ENCODE measurements at regions not wholly inside any gene's neighbourhood (a gene's known extent, or its start where the extent isn't known, plus 50 kb on each side); places are given as distances from the start of the nearest gene placed in this dataset.

GRCh38 chr6:4303638-4304037 is 168.3 kb upstream of the ECI2 start:
- Histone ChIP-seq H3K4ac (ENCODE audit: low read length) (no peak overlapping the region), H3K36me3 (replicated peaks in 1 of 2; ENCODE audit: control insufficient read depth in 2 of 2, insufficient read depth in 2 of 2, low read length in 2 of 2) (no peaks in the 10 kb centered on the region), H3K23ac (ENCODE audit: low read depth, low read length, poor library complexity) (no peak overlapping the region), H2BK120ac (ENCODE audit: low read depth, low read length) (no peak overlapping the region), H3K14ac (ENCODE audit: low read length) (no peak overlapping the region), H3K79me1 (ENCODE audit: low read depth, low read length) (no peaks in the 10 kb centered on the region), H3K9me3 (replicated peaks in 1 of 2; ENCODE audit: control insufficient read depth in 2 of 2, insufficient read depth in 1 of 2, low read depth in 1 of 2, low read length in 2 of 2) (no peaks in the 10 kb centered on the region), H3K9ac (ENCODE audit: low read depth, low read length, poor library complexity) (no peak overlapping the region), H3K18ac (ENCODE audit: low read length) (no peak overlapping the region), H4K91ac (ENCODE audit: low read depth, low read length, poor library complexity) (no peak overlapping the region), H3K4me1 (ENCODE audit: control insufficient read depth in 2 of 2, insufficient read depth in 1 of 2, low read depth in 1 of 2, low read length in 2 of 2) (no peaks in the 10 kb centered on the region), H2AK5ac (ENCODE audit: low read depth, low read length) (no peak overlapping the region), H3K27me3 (ENCODE audit: control insufficient read depth in 3 of 3, insufficient read depth in 3 of 3, low read depth in 1 of 3, low read length in 3 of 3) (no peaks in the 10 kb centered on the region), H4K8ac (ENCODE audit: low read depth, low read length) (no peak overlapping the region), H2BK15ac (ENCODE audit: low read length) (no peak overlapping the region), H2BK12ac (ENCODE audit: low read length) (no peak overlapping the region), H2AFZ (ENCODE audit: low read length) (no peak overlapping the region), H3K4me3 (ENCODE audit: low read length in 2 of 2) (no peak overlapping the region), H3K27ac (replicated peaks; ENCODE audit: low read length) (no peak overlapping the region), H2BK5ac (ENCODE audit: low read length) (no peak overlapping the region), H3K4me2 (ENCODE audit: insufficient read depth, low read length, poor library complexity, severe bottlenecking) (no peak overlapping the region)
- no CpG with 5 or more reads among the region's 1 CpG for WGBS, 2 donors (ENCODE audit: extremely low coverage in 2 of 2, insufficient read length in 2 of 2, insufficient replicate concordance in 1 of 2)
- DNase-seq (ENCODE audit: low spot score): no peak

- no peak overlapping the region for H2BK12ac ChIP-seq (ENCODE audit: low read length)
- no peak overlapping the region for H2AFZ ChIP-seq (ENCODE audit: low read length)
- H3K14ac ChIP-seq (ENCODE audit: low read length): no peak overlapping the region
- no peak overlapping the region for H2BK15ac ChIP-seq (ENCODE audit: low read length)
- H2BK5ac ChIP-seq (ENCODE audit: low read length): no peak overlapping the region
- no peak overlapping the region for H3K4me3 ChIP-seq (ENCODE audit: low read length in 2 of 2)
- no peaks in the 10 kb centered on the region for H3K36me3 ChIP-seq (replicated peaks in 1 of 2; ENCODE audit: control insufficient read depth in 2 of 2, insufficient read depth in 2 of 2, low read length in 2 of 2)
- no peak overlapping the region for H3K27ac ChIP-seq (replicated peaks; ENCODE audit: low read length)
- no peaks in the 10 kb centered on the region for H3K4me1 ChIP-seq (ENCODE audit: control insufficient read depth in 2 of 2, insufficient read depth in 1 of 2, low read depth in 1 of 2, low read length in 2 of 2)
- H3K9ac ChIP-seq (ENCODE audit: low read depth, low read length, poor library complexity): no peak overlapping the region
- no peak overlapping the region for H4K8ac ChIP-seq (ENCODE audit: low read depth, low read length)
- no peak overlapping the region for H3K4ac ChIP-seq (ENCODE audit: low read length)
- peaks cover 3% of the 10 kb centered on the region in 2 donors for H3K9me3 ChIP-seq (replicated peaks in 1 of 2; ENCODE audit: control insufficient read depth in 2 of 2, insufficient read depth in 1 of 2, low read depth in 1 of 2, low read length in 2 of 2)
- no CpG with 5 or more reads among the region's 2 CpGs for WGBS, 2 donors (ENCODE audit: extremely low coverage in 2 of 2, insufficient read length in 2 of 2, insufficient replicate concordance in 1 of 2)
- no peak overlapping the region for H2AK5ac ChIP-seq (ENCODE audit: low read depth, low read length)
- DNase-seq (ENCODE audit: low spot score): no peak
- no peaks in the 10 kb centered on the region for H3K27me3 ChIP-seq (ENCODE audit: control insufficient read depth in 3 of 3, insufficient read depth in 3 of 3, low read depth in 1 of 3, low read length in 3 of 3)
- H2BK120ac ChIP-seq (ENCODE audit: low read depth, low read length): no peak overlapping the region
- no peaks in the 10 kb centered on the region for H3K79me1 ChIP-seq (ENCODE audit: low read depth, low read length)
- no peak overlapping the region for H3K18ac ChIP-seq (ENCODE audit: low read length)
- H4K91ac ChIP-seq (ENCODE audit: low read depth, low read length, poor library complexity): no peak overlapping the region
- no peak overlapping the region for H3K23ac ChIP-seq (ENCODE audit: low read depth, low read length, poor library complexity)
- H3K4me2 ChIP-seq (ENCODE audit: insufficient read depth, low read length, poor library complexity, severe bottlenecking): no peak overlapping the region
Measured at GRCh38 chr6:4302524-4302923, 167.1 kb upstream of the ECI2 start.

- H3K4me2 ChIP-seq (ENCODE audit: insufficient read depth, low read length, poor library complexity, severe bottlenecking): no peak overlapping the region
- H3K9ac ChIP-seq (ENCODE audit: low read depth, low read length, poor library complexity): no peak overlapping the region
- H3K9me3 ChIP-seq (replicated peaks in 1 of 2; ENCODE audit: control insufficient read depth in 2 of 2, insufficient read depth in 1 of 2, low read depth in 1 of 2, low read length in 2 of 2): peaks cover 3% of the 10 kb centered on the region in 2 donors
- no peak overlapping the region for H2AK5ac ChIP-seq (ENCODE audit: low read depth, low read length)
- H3K79me1 ChIP-seq (ENCODE audit: low read depth, low read length): no peaks in the 10 kb centered on the region
- H3K23ac ChIP-seq (ENCODE audit: low read depth, low read length, poor library complexity): no peak overlapping the region
- no peak overlapping the region for H2BK12ac ChIP-seq (ENCODE audit: low read length)
- H3K14ac ChIP-seq (ENCODE audit: low read length): no peak overlapping the region
- H2BK15ac ChIP-seq (ENCODE audit: low read length): no peak overlapping the region
- no peak overlapping the region for H2AFZ ChIP-seq (ENCODE audit: low read length)
- H3K4ac ChIP-seq (ENCODE audit: low read length): no peak overlapping the region
- no peak overlapping the region for H2BK5ac ChIP-seq (ENCODE audit: low read length)
- no peak overlapping the region for H3K27ac ChIP-seq (replicated peaks; ENCODE audit: low read length)
- no peak overlapping the region for H3K4me3 ChIP-seq (ENCODE audit: low read length in 2 of 2)
- no peaks in the 10 kb centered on the region for H3K4me1 ChIP-seq (ENCODE audit: control insufficient read depth in 2 of 2, insufficient read depth in 1 of 2, low read depth in 1 of 2, low read length in 2 of 2)
- no CpG with 5 or more reads among the region's 2 CpGs for WGBS, 2 donors (ENCODE audit: extremely low coverage in 2 of 2, insufficient read length in 2 of 2, insufficient replicate concordance in 1 of 2)
- no peak for DNase-seq (ENCODE audit: low spot score)
- no peaks in the 10 kb centered on the region for H3K27me3 ChIP-seq (ENCODE audit: control insufficient read depth in 3 of 3, insufficient read depth in 3 of 3, low read depth in 1 of 3, low read length in 3 of 3)
- H3K36me3 ChIP-seq (replicated peaks in 1 of 2; ENCODE audit: control insufficient read depth in 2 of 2, insufficient read depth in 2 of 2, low read length in 2 of 2): no peaks in the 10 kb centered on the region
- H2BK120ac ChIP-seq (ENCODE audit: low read depth, low read length): no peak overlapping the region
- H4K91ac ChIP-seq (ENCODE audit: low read depth, low read length, poor library complexity): no peak overlapping the region
- no peak overlapping the region for H4K8ac ChIP-seq (ENCODE audit: low read depth, low read length)
- H3K18ac ChIP-seq (ENCODE audit: low read length): no peak overlapping the region
Measured at GRCh38 chr6:4301871-4302270, 166.5 kb upstream of the ECI2 start.

GRCh38 chr6:4300917-4301316 is 165.5 kb upstream of the ECI2 start:
- Histone ChIP-seq H3K4me2 (ENCODE audit: insufficient read depth, low read length, poor library complexity, severe bottlenecking) (no peak overlapping the region), H3K4me3 (ENCODE audit: low read length in 2 of 2) (no peak overlapping the region), H4K8ac (ENCODE audit: low read depth, low read length) (no peak overlapping the region), H2AK5ac (ENCODE audit: low read depth, low read length) (no peak overlapping the region), H3K79me1 (ENCODE audit: low read depth, low read length) (no peaks in the 10 kb centered on the region), H3K18ac (ENCODE audit: low read length) (no peak overlapping the region), H3K9me3 (replicated peaks in 1 of 2; ENCODE audit: control insufficient read depth in 2 of 2, insufficient read depth in 1 of 2, low read depth in 1 of 2, low read length in 2 of 2) (peaks cover 3% of the 10 kb centered on the region in 2 donors), H2BK120ac (ENCODE audit: low read depth, low read length) (no peak overlapping the region), H3K27ac (replicated peaks; ENCODE audit: low read length) (no peak overlapping the region), H2AFZ (ENCODE audit: low read length) (no peak overlapping the region), H3K14ac (ENCODE audit: low read length) (no peak overlapping the region), H4K91ac (ENCODE audit: low read depth, low read length, poor library complexity) (no peak overlapping the region), H3K4ac (ENCODE audit: low read length) (no peak overlapping the region), H3K4me1 (ENCODE audit: control insufficient read depth in 2 of 2, insufficient read depth in 1 of 2, low read depth in 1 of 2, low read length in 2 of 2) (no peaks in the 10 kb centered on the region), H3K36me3 (replicated peaks in 1 of 2; ENCODE audit: control insufficient read depth in 2 of 2, insufficient read depth in 2 of 2, low read length in 2 of 2) (no peaks in the 10 kb centered on the region), H3K27me3 (ENCODE audit: control insufficient read depth in 3 of 3, insufficient read depth in 3 of 3, low read depth in 1 of 3, low read length in 3 of 3) (no peaks in the 10 kb centered on the region), H3K9ac (ENCODE audit: low read depth, low read length, poor library complexity) (no peak overlapping the region), H2BK12ac (ENCODE audit: low read length) (no peak overlapping the region), H2BK15ac (ENCODE audit: low read length) (no peak overlapping the region), H2BK5ac (ENCODE audit: low read length) (no peak overlapping the region), H3K23ac (ENCODE audit: low read depth, low read length, poor library complexity) (no peak overlapping the region)
- WGBS, 2 donors (ENCODE audit: extremely low coverage in 2 of 2, insufficient read length in 2 of 2, insufficient replicate concordance in 1 of 2): no CpG with 5 or more reads among the region's 5 CpGs
- no peak for DNase-seq (ENCODE audit: low spot score)

All from neuronal stem cell (in vitro differentiated cells).